SK-N-SH (cell line): ENCODE measurements at regions not wholly inside any gene's neighbourhood (a gene's known extent, or its start where the extent isn't known, plus 50 kb on each side); places are given as distances from the start of the nearest gene placed in this dataset.

Source experiments
- CTCF ChIA-PET: fragments of 300-600, 350-600 bp; formaldehyde crosslinking; extraction: SDS; loops from one replicate; lab custom pipeline; 2021; lab: Yijun Ruan, JAX
- POLR2A ChIA-PET: fragments of 350-600 bp; sonication (Branson Sonifier 250); formaldehyde crosslinking; extraction: SDS; loops from one replicate; lab custom pipeline; 2020; ENCODE audit warnings: antibody characterized with exemption, inconsistent platforms; lab: Yijun Ruan, JAX
- DNase-seq: peaks from one replicate; pipeline ENCODE4 v3.0.0; 2012
- H2AFZ ChIP-seq: fragments of 200-600 bp; sonication (generic); 2 replicates; pipeline ENCODE4 v1.8.1; 2016; ENCODE audit warnings: antibody characterized with exemption, mild to moderate bottlenecking, low read depth
- H3F3A ChIP-seq: fragments of 200-600 bp; sonication (generic); replicated peaks from 2 replicates; pipeline ENCODE3; 2016; ENCODE audit warnings: antibody characterized with exemption, mild to moderate bottlenecking; ENCODE audit not compliant: insufficient read depth
- H3K27ac ChIP-seq, 2 experiments: fragments of 200-500 bp in 1 of 2; fragments of 200-600 bp in 1 of 2; sonication (Bioruptor generic) in 1 of 2; sonication (generic), shearing (Covaris generic) in 1 of 2; 2 replicates each; pipeline versions ENCODE4 v1.5.1 to v1.6.1; 2014 to 2016; ENCODE audit warnings: low read depth in 2 of 2, inconsistent platforms in 1 of 2, low read length in 1 of 2, mild to moderate bottlenecking in 1 of 2, mixed read lengths in 1 of 2
- H3K27me3 ChIP-seq: fragments of 200-600 bp; sonication (generic), shearing (Covaris generic); 2 replicates; pipeline ENCODE4 v1.6.1; 2016; ENCODE audit warnings: mixed run types; ENCODE audit not compliant: insufficient read depth
- H3K36me3 ChIP-seq, 2 experiments: fragments of 200-500 bp in 1 of 2; fragments of 200-600 bp in 1 of 2; sonication (Bioruptor generic) in 1 of 2; sonication (generic) in 1 of 2; replicated peaks in 1 of 2; 2 replicates each; pipeline versions ENCODE3 to v1.5.1; 2014 to 2016; ENCODE audit warnings: low read length in 1 of 2, mild to moderate bottlenecking in 1 of 2; ENCODE audit not compliant: insufficient read depth in 2 of 2, control insufficient read depth in 1 of 2
- H3K4me1 ChIP-seq, 2 experiments: fragments of 200-500 bp in 1 of 2; fragments of 200-600 bp in 1 of 2; sonication (Bioruptor generic) in 1 of 2; sonication (generic), shearing (Covaris generic) in 1 of 2; 2 replicates each; pipeline versions ENCODE4 v1.5.1 to v1.6.1; 2014 to 2016; ENCODE audit warnings: low read depth in 1 of 2, low read length in 1 of 2, mixed run types in 1 of 2; ENCODE audit not compliant: insufficient read depth in 2 of 2, control insufficient read depth in 1 of 2
- H3K4me2 ChIP-seq: fragments of 200-600 bp; sonication (generic), shearing (Covaris generic); 2 replicates; pipeline ENCODE4 v1.6.1; 2017; ENCODE audit warnings: mixed run types
- H3K4me3 ChIP-seq, 2 experiments: fragments of 200-500 bp in 1 of 2; fragments of 200-600 bp in 1 of 2; sonication (Bioruptor generic) in 1 of 2; sonication (generic), shearing (Covaris generic) in 1 of 2; 2 replicates each; pipeline versions ENCODE4 v1.5.1 to v1.8.1; 2014 to 2016; ENCODE audit warnings: low read depth in 2 of 2, inconsistent platforms in 1 of 2, low read length in 1 of 2, mild to moderate bottlenecking in 1 of 2, mixed read lengths in 1 of 2, moderate library complexity in 1 of 2
- H3K79me2 ChIP-seq: fragments of 200-600 bp; sonication (generic); 2 replicates; pipeline ENCODE4 v1.8.1; 2017; ENCODE audit warnings: mild to moderate bottlenecking; ENCODE audit not compliant: insufficient read depth
- H3K9ac ChIP-seq: fragments of 200-600 bp; sonication (generic); 2 replicates; pipeline ENCODE4 v1.6.1; 2017; ENCODE audit warnings: mixed run types
- H3K9me2 ChIP-seq: fragments of 200-600 bp; sonication (generic); 2 replicates; pipeline ENCODE4 v1.6.1; 2017; ENCODE audit warnings: mixed run types
- H3K9me3 ChIP-seq: fragments of 200-600 bp; sonication (generic); 2 replicates; pipeline ENCODE4 v1.6.1; 2017; ENCODE audit warnings: mixed run types, mild to moderate bottlenecking, moderate library complexity
- H4K20me1 ChIP-seq: fragments of 200-600 bp; sonication (generic); 2 replicates; pipeline ENCODE4 v1.6.1; 2017; ENCODE audit warnings: mild to moderate bottlenecking, mixed run types; ENCODE audit not compliant: insufficient read depth
- CHD2 ChIP-seq: fragments of 150-350 bp; IDR thresholded peaks from 2 replicates; pipeline ENCODE4 v1.6.1; 2018; ENCODE audit warnings: low read length; ENCODE audit not compliant: partially characterized antibody
- EP300 ChIP-seq, 2 experiments: IDR thresholded peaks; 2 replicates each; pipeline versions ENCODE4 v1.4.0 to v1.6.1; 2012; ENCODE audit warnings: borderline replicate concordance in 1 of 2, low read depth in 1 of 2, low read length in 1 of 2
- FOXM1 ChIP-seq: IDR thresholded peaks from 2 replicates; pipeline ENCODE4 v1.4.0; 2012; ENCODE audit warnings: low read depth, mild to moderate bottlenecking
- GABPA ChIP-seq: IDR thresholded peaks from 2 replicates; pipeline ENCODE4 v1.4.0; 2012; ENCODE audit warnings: low read depth, mild to moderate bottlenecking
- JUND ChIP-seq: IDR thresholded peaks from 2 replicates; pipeline ENCODE4 v1.4.0; 2012
- MAX ChIP-seq: IDR thresholded peaks from 2 replicates; pipeline ENCODE4 v1.4.0; 2012; ENCODE audit warnings: low read depth
- MEF2A ChIP-seq: IDR thresholded peaks from 2 replicates; pipeline ENCODE4 v1.4.0; 2012; ENCODE audit warnings: low read depth, borderline replicate concordance
- MXI1 ChIP-seq: IDR thresholded peaks from 2 replicates; pipeline ENCODE4 v1.6.1; 2012; ENCODE audit warnings: mild to moderate bottlenecking, low read depth, low read length, improper control_type of control experiment
- NFIC ChIP-seq: IDR thresholded peaks from 2 replicates; pipeline ENCODE4 v1.4.0; 2012; ENCODE audit warnings: borderline replicate concordance
- PBX3 ChIP-seq: IDR thresholded peaks from 2 replicates; pipeline ENCODE4; 2012
- POLR2AphosphoS5 ChIP-seq: IDR thresholded peaks from 2 replicates; pipeline ENCODE4 v1.6.1; 2012; ENCODE audit warnings: low read depth, low read length
- RAD21 ChIP-seq: IDR thresholded peaks from 2 replicates; pipeline ENCODE4 v1.6.1; 2012; ENCODE audit warnings: mild to moderate bottlenecking, low read length
- REST ChIP-seq: IDR thresholded peaks from 2 replicates; pipeline ENCODE4 v1.6.1; 2012; ENCODE audit warnings: mild to moderate bottlenecking, low read depth, low read length, moderate library complexity
- RFX5 ChIP-seq: IDR thresholded peaks from 2 replicates; pipeline ENCODE4 v1.6.1; 2012; ENCODE audit warnings: mild to moderate bottlenecking, improper control_type of control experiment, low read length
- RXRA ChIP-seq: IDR thresholded peaks from 2 replicates; pipeline ENCODE4 v1.4.0; 2012; ENCODE audit warnings: low read depth, mild to moderate bottlenecking, borderline replicate concordance
- SIN3A ChIP-seq: IDR thresholded peaks from 2 replicates; pipeline ENCODE4 v1.6.1; 2012; ENCODE audit warnings: low read depth, mild to moderate bottlenecking, low read length, moderate library complexity, borderline replicate concordance
- TAF1 ChIP-seq: IDR thresholded peaks from 2 replicates; pipeline ENCODE4 v1.6.1; 2012; ENCODE audit warnings: low read depth, mild to moderate bottlenecking, low read length, moderate library complexity, borderline replicate concordance
- WGBS: methylation state at CpG from one replicate; pipeline ENCODE4 v1.1.6; 2017; ENCODE audit warnings: low lambda C conversion rate; 5-methylcytosine and 5-hydroxymethylcytosine counted together

- TF ChIP-seq REST (no peak), POLR2AphosphoS5 (no peak), RXRA (no peak)
These were observed 76.6 kb upstream of the KLF13 start (continued) for GRCh38 chr15:31250033-31250432.

- CTCF ChIA-PET, result interaction anchor here (0.8 kb wide), 1 partner anchor 54 kb away, joined by 4 read pairs; no protein-coding TSS in a partner anchor
- Histone ChIP-seq H3K4me2 (no peak overlapping the region), H3K4me3 (no peak overlapping the region), H3K36me3 (no peaks in the 10 kb centered on the region), H3K9ac (no peak overlapping the region), H3K9me3 (no peaks in the 10 kb centered on the region), H3K4me1 (no peaks in the 10 kb centered on the region), H3K27me3 (no peaks in the 10 kb centered on the region), H4K20me1 (no peaks in the 10 kb centered on the region), H3K9me2 (no peaks in the 10 kb centered on the region), H3F3A (no peaks in the 10 kb centered on the region), H2AFZ (no peak overlapping the region), H3K27ac (no peak overlapping the region), H3K79me2 (no peaks in the 10 kb centered on the region)
- WGBS, result 71% methylated on average over 7 of the region's 7 CpGs
- TF ChIP-seq FOXM1 (no peak), SIN3A (no peak), CHD2 (no peak), EP300 (IDR thresholded peaks at IDR 0.05; ENCODE audit: borderline replicate concordance in 1 of 2, low read depth in 1 of 2, low read length in 1 of 2) (no peak), RAD21 (no peak), RFX5 (no peak), TAF1 (no peak), JUND (no peak), PBX3 (no peak), NFIC (no peak), MAX (no peak), MEF2A (no peak), RXRA (no peak), GABPA (no peak), MXI1 (no peak)
- POLR2A ChIA-PET, result no interaction called here
- DNase-seq, result no peak
These were observed 75.5 kb upstream of the KLF13 start for GRCh38 chr15:31251165-31251564.
